H1 (cell line): ENCODE measurements at regions not wholly inside any gene's neighbourhood (a gene's known extent, or its start where the extent isn't known, plus 50 kb on each side); places are given as distances from the start of the nearest gene placed in this dataset.

Experiments
- BRCA1 ChIP-seq: IDR thresholded peaks from 2 replicates; pipeline ENCODE4 v1.6.1; 2012; ENCODE audit warnings: low read depth, low read length, improper control_type of control experiment
- NRF1 ChIP-seq: IDR thresholded peaks from 2 replicates; pipeline ENCODE4 v1.6.1; 2011; ENCODE audit warnings: mild to moderate bottlenecking, low read depth, low read length, improper control_type of control experiment
- PHF8 ChIP-seq: fragments of 200-600 bp; sonication (generic); conservative IDR thresholded peaks from 2 replicates; pipeline ENCODE4 v1.7.1; 2012; ENCODE audit warnings: low read depth, mild to moderate bottlenecking, inconsistent platforms, low read length, moderate library complexity
- POLR2AphosphoS5 ChIP-seq: IDR thresholded peaks from 2 replicates; pipeline ENCODE4 v1.6.1; 2011; ENCODE audit warnings: low read depth, low read length
- RAD21 ChIP-seq, 2 experiments: IDR thresholded peaks in 1 of 2; conservative IDR thresholded peaks in 1 of 2; 2 replicates each; pipeline ENCODE4 v1.6.1; 2011; ENCODE audit warnings: low read depth in 2 of 2, low read length in 2 of 2, improper control_type of control experiment in 1 of 2, inconsistent platforms in 1 of 2, mild to moderate bottlenecking in 1 of 2, moderate library complexity in 1 of 2
- RBBP5 ChIP-seq: IDR thresholded peaks from 2 replicates; pipeline ENCODE4 v1.7.1; 2012; ENCODE audit warnings: low read depth, mild to moderate bottlenecking, inconsistent platforms, low read length, moderate library complexity, borderline replicate concordance
- SAP30 ChIP-seq: fragments of 300-600 bp; sonication (generic); IDR thresholded peaks from 2 replicates; pipeline ENCODE4 v1.7.1; 2012; ENCODE audit warnings: low read length, moderate library complexity, mild to moderate bottlenecking, inconsistent platforms; ENCODE audit not compliant: insufficient read depth, insufficient replicate concordance
- ZNF274 ChIP-seq: IDR thresholded peaks from 2 replicates; pipeline ENCODE4 v1.7.0; 2012; ENCODE audit warnings: low read length, borderline replicate concordance; ENCODE audit errors: extremely low read depth
- TF ChIP-seq, protein P1 (sequence below), 3 experiments: IDR thresholded peaks; 1 replicate in 2 of 3; 2 replicates in 1 of 3; pipeline versions ENCODE4 v1.5.1 to v1.6.1; 2011; ENCODE audit warnings: low read length in 3 of 3, mild to moderate bottlenecking in 3 of 3, inconsistent platforms in 2 of 3, low read depth in 1 of 3, moderate library complexity in 1 of 3; ENCODE audit not compliant: insufficient read depth in 1 of 3; ENCODE audit errors: control extremely low read depth in 1 of 3
- TF ChIP-seq, protein P2 (sequence below): IDR thresholded peaks from 2 replicates; pipeline ENCODE4 v1.6.1; 2012; ENCODE audit warnings: inconsistent platforms

DNA sequence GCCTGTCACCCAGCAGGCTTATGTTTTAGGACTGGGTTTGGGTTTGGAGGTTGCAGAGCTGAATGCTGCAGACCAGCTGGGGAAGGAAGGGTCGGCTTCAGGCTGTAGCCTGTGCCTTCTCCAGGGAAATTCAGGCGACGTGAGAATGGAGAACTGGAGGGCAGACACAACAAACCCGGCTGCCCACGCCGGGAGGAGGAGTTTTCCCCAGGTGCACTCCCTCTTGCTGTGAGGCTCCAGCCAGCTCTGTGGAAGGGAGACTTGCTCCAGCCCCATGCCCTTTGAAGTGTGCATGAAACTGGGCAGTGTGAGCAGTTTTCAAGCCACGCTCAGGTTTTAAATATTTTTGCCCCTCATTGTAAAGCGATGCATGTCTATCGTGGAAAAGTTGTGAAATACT is 279.1 kb downstream of the CCSER2 start:
- no peak for TF ChIP-seq NRF1
- no peak for TF ChIP-seq ZNF274
- no peak for TF ChIP-seq PHF8
- TF ChIP-seq BRCA1, result no peak
- TF ChIP-seq POLR2AphosphoS5, result no peak
- TF ChIP-seq, protein P1, sequence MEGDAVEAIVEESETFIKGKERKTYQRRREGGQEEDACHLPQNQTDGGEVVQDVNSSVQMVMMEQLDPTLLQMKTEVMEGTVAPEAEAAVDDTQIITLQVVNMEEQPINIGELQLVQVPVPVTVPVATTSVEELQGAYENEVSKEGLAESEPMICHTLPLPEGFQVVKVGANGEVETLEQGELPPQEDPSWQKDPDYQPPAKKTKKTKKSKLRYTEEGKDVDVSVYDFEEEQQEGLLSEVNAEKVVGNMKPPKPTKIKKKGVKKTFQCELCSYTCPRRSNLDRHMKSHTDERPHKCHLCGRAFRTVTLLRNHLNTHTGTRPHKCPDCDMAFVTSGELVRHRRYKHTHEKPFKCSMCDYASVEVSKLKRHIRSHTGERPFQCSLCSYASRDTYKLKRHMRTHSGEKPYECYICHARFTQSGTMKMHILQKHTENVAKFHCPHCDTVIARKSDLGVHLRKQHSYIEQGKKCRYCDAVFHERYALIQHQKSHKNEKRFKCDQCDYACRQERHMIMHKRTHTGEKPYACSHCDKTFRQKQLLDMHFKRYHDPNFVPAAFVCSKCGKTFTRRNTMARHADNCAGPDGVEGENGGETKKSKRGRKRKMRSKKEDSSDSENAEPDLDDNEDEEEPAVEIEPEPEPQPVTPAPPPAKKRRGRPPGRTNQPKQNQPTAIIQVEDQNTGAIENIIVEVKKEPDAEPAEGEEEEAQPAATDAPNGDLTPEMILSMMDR (IDR thresholded peaks at IDR 0.05; ENCODE audit: control extremely low read depth in 1 of 3, insufficient read depth in 1 of 3, low read depth in 1 of 3, low read length in 3 of 3), result no peak
- TF ChIP-seq RBBP5, result no peak
- no peak for TF ChIP-seq SAP30
- TF ChIP-seq RAD21 (IDR thresholded peaks at IDR 0.05 in 1 of 2, conservative IDR thresholded peaks at IDR 0.05 in 1 of 2; ENCODE audit: low read depth in 2 of 2, low read length in 2 of 2), result no peak
- TF ChIP-seq, protein P2, sequence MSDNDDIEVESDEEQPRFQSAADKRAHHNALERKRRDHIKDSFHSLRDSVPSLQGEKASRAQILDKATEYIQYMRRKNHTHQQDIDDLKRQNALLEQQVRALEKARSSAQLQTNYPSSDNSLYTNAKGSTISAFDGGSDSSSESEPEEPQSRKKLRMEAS, result no peak
